Suprapubic skin (tissue), 4 donors: ENCODE measurements at regions not wholly inside any gene's neighbourhood (a gene's known extent, or its start where the extent isn't known, plus 50 kb on each side); places are given as distances from the start of the nearest gene placed in this dataset.

Source experiments
- DNase-seq, 2 donors: peaks; one replicate each; pipeline ENCODE4 v3.0.0-alpha.2; 2019; ENCODE audit warnings: low spot score in 2 of 2
- H3K27ac ChIP-seq: fragments of 200-600 bp; sonication (generic); one replicate; pipeline ENCODE4 v1.5.1; 2019
- H3K27me3 ChIP-seq: fragments of 200-600 bp; sonication (generic); one replicate; pipeline ENCODE4 v1.5.1; 2019
- H3K36me3 ChIP-seq: fragments of 200-600 bp; sonication (generic); one replicate; pipeline ENCODE4 v1.5.1; 2019
- H3K4me1 ChIP-seq: fragments of 200-600 bp; sonication (generic); one replicate; pipeline ENCODE4 v1.5.1; 2019
- H3K4me3 ChIP-seq: fragments of 200-600 bp; sonication (generic); one replicate; pipeline ENCODE4 v1.5.1; 2019; ENCODE audit warnings: mild to moderate bottlenecking
- H3K9me3 ChIP-seq: fragments of 200-600 bp; sonication (generic); one replicate; pipeline ENCODE4 v1.5.1; 2019
- EP300 ChIP-seq: sonication (generic); formaldehyde crosslinking; IDR thresholded peaks from one replicate; pipeline ENCODE4 v1.6.1; 2017; ENCODE audit warnings: antibody characterized with exemption
- POLR2A ChIP-seq, 2 donors: fragments of 450-650 bp; IDR thresholded peaks; one replicate each; pipeline ENCODE4 v1.6.1; 2017; ENCODE audit warnings: antibody characterized with exemption in 2 of 2, mild to moderate bottlenecking in 2 of 2, moderate library complexity in 2 of 2
- POLR2AphosphoS5 ChIP-seq, 3 donors: sonication (generic); formaldehyde crosslinking; IDR thresholded peaks; one replicate each; pipeline ENCODE4 v1.6.1; 2017; ENCODE audit warnings: antibody characterized with exemption in 3 of 3
- WGBS: methylation state at CpG from one replicate; pipeline ENCODE4 v1.1.5; 2018; 5-methylcytosine and 5-hydroxymethylcytosine counted together
- TF ChIP-seq, protein P1 (sequence below), 2 donors: fragments of 200-600 bp in 1 of 2; fragments of 450-650 bp in 1 of 2; sonication (generic) in 1 of 2; IDR thresholded peaks; one replicate each; pipeline ENCODE4 v1.5.1; 2016 to 2019; ENCODE audit warnings: antibody characterized with exemption in 2 of 2, mild to moderate bottlenecking in 1 of 2, moderate library complexity in 1 of 2

DNA sequence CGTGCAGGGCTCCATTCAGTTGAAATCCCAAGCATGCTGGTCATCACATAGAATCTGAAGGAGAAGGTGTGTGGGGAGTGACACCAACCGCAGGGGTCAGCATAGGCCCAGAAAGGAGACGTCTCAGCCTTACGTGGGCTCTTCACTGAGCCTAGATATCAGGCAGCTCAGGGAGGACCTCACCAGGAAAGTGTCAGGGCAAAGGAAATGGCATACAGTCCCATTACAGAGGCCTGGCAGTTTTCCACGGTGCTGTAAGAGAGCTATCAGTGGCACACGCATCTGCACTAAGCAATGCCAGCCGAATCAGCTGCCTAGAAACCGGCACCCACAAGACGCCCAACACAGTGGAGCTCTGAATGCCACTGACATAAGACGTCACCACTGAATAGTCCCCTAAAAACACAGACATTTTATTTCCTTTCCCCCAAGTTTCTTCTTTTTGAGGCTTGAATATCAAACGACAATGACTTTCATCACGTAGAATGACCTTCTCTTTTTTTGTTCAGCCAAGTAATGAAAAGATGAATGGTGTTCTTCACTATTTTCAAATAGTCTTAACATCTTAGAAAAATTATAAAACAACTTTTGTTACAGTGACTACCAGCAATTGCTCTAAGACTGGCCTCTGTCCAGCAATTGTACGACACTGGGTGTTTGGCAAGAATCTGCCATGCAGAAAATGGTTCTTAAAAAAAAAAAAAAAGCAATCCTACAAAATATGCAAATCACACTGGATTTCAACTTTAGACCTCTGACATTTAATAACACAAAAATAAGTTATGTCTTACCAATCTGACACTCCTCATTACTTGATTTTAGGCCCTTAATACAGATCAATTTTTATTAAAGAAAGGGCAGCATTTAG lies 88.9 kb upstream of the FOXQ1 start:
- H3K36me3 ChIP-seq = no peaks in the 10 kb centered on the region
- H3K4me3 ChIP-seq = no peak overlapping the region
- peak in 1 of 2 donors; percentile 35 for DNase-seq
- no peak overlapping the region for H3K27ac ChIP-seq
- WGBS = 70% methylated on average over 13 of the region's 13 CpGs
- TF ChIP-seq EP300 (no peak), POLR2AphosphoS5 (IDR thresholded peaks at IDR 0.05) (no peak), POLR2A (IDR thresholded peaks at IDR 0.05) (no peak)
- TF ChIP-seq, protein P1, sequence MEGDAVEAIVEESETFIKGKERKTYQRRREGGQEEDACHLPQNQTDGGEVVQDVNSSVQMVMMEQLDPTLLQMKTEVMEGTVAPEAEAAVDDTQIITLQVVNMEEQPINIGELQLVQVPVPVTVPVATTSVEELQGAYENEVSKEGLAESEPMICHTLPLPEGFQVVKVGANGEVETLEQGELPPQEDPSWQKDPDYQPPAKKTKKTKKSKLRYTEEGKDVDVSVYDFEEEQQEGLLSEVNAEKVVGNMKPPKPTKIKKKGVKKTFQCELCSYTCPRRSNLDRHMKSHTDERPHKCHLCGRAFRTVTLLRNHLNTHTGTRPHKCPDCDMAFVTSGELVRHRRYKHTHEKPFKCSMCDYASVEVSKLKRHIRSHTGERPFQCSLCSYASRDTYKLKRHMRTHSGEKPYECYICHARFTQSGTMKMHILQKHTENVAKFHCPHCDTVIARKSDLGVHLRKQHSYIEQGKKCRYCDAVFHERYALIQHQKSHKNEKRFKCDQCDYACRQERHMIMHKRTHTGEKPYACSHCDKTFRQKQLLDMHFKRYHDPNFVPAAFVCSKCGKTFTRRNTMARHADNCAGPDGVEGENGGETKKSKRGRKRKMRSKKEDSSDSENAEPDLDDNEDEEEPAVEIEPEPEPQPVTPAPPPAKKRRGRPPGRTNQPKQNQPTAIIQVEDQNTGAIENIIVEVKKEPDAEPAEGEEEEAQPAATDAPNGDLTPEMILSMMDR (IDR thresholded peaks at IDR 0.05) = no peak
- H3K27me3 ChIP-seq = no peaks in the 10 kb centered on the region
- peaks cover 3% of the 10 kb centered on the region for H3K4me1 ChIP-seq
- no peaks in the 10 kb centered on the region for H3K9me3 ChIP-seq

- DNase-seq = no peak
- H3K4me1 ChIP-seq = no peaks in the 10 kb centered on the region
- no peaks in the 10 kb centered on the region for H3K9me3 ChIP-seq
- H3K27ac ChIP-seq = no peak overlapping the region
- no peaks in the 10 kb centered on the region for H3K36me3 ChIP-seq
- 97% methylated on average over 5 of the region's 5 CpGs for WGBS
- H3K27me3 ChIP-seq = no peaks in the 10 kb centered on the region
- no peak overlapping the region for H3K4me3 ChIP-seq
- TF ChIP-seq, protein P1 (IDR thresholded peaks at IDR 0.05) = no peak
- TF ChIP-seq POLR2AphosphoS5 (IDR thresholded peaks at IDR 0.05) (no peak), POLR2A (IDR thresholded peaks at IDR 0.05) (no peak), EP300 (no peak)
These were observed 94.5 kb upstream of the FOXQ1 start for GRCh38 chr6:1217396-1217795.

GRCh38 chr6:1216488-1216974 lies 95.4 kb upstream of the FOXQ1 start:
- Histone ChIP-seq H3K4me3 (no peak overlapping the region), H3K36me3 (no peaks in the 10 kb centered on the region), H3K4me1 (no peaks in the 10 kb centered on the region), H3K27me3 (no peaks in the 10 kb centered on the region), H3K27ac (no peak overlapping the region), H3K9me3 (no peaks in the 10 kb centered on the region)
- no peak for DNase-seq
- WGBS = 67% methylated on average over 6 of the region's 6 CpGs
- no peak for TF ChIP-seq EP300
- TF ChIP-seq POLR2AphosphoS5 (IDR thresholded peaks at IDR 0.05) = no peak
- TF ChIP-seq POLR2A (IDR thresholded peaks at IDR 0.05) = no peak
- TF ChIP-seq, protein P1 (IDR thresholded peaks at IDR 0.05) = no peak

DNA sequence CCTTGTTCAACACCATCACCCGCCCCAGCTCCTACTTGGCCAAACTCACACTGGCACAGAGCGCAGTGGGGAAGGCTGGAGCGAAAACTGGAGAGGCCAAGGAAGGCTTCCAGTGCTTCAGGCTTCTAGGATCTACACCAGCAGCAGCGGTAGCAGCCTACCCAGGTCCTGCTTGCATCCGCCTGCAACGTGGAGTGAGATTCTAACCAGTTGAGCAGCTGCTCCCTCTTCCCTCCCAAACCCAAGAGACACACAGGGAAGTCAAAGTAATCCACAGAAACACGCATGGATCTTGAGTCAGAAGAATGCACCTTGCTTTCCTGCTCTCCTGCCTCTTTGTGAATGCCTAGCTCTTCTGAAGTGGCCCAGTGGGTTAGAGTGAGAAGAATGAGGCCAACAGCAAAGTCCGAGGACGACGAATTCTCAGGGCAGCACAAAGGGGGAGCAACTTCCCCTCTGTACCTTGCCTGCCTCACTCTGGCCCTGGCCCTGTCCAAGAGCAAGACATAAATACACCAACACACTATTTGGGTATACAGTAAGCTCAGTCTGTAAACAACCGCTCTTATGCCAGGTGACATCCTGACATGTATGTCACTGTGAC lies 95.9 kb upstream of the FOXQ1 start:
- no peak overlapping the region for H3K4me3 ChIP-seq
- WGBS = 86% methylated on average over 11 of the region's 11 CpGs
- no peak for DNase-seq
- H3K9me3 ChIP-seq = no peaks in the 10 kb centered on the region
- H3K27me3 ChIP-seq = no peaks in the 10 kb centered on the region
- no peaks in the 10 kb centered on the region for H3K36me3 ChIP-seq
- no peak for TF ChIP-seq POLR2AphosphoS5 (IDR thresholded peaks at IDR 0.05)
- TF ChIP-seq EP300 = no peak
- TF ChIP-seq, protein P1 (IDR thresholded peaks at IDR 0.05) = no peak
- no peak for TF ChIP-seq POLR2A (IDR thresholded peaks at IDR 0.05)
- no peak overlapping the region for H3K27ac ChIP-seq
- H3K4me1 ChIP-seq = no peaks in the 10 kb centered on the region

- Histone ChIP-seq H3K27ac (no peak overlapping the region), H3K36me3 (no peaks in the 10 kb centered on the region), H3K9me3 (no peaks in the 10 kb centered on the region), H3K27me3 (no peaks in the 10 kb centered on the region), H3K4me3 (no peak overlapping the region), H3K4me1 (no peaks in the 10 kb centered on the region)
- TF ChIP-seq EP300 = no peak
- TF ChIP-seq, protein P1 (IDR thresholded peaks at IDR 0.05) = no peak
- no peak for TF ChIP-seq POLR2A (IDR thresholded peaks at IDR 0.05)
- TF ChIP-seq POLR2AphosphoS5 (IDR thresholded peaks at IDR 0.05) = no peak
- WGBS = 85% methylated on average over 3 of the region's 3 CpGs
- DNase-seq = no peak
These were observed 96.9 kb upstream of the FOXQ1 start for GRCh38 chr6:1215023-1215422.
